Activated CD8-positive, alpha-beta memory T cell treated with anti-CD3 and anti-CD28 coated beads, Interleukin-2, amount 50 U/mL, for 48 hours (primary cell): ENCODE measurements at regions not wholly inside any gene's neighbourhood (a gene's known extent, or its start where the extent isn't known, plus 50 kb on each side); places are given as distances from the start of the nearest gene placed in this dataset.
"Not testable (repeated sequence)": the region's sequence is repeated elsewhere in the genome, so short reads cannot be mapped to it uniquely, and the experiment has no call there.

Experiments used
- DNase-seq: peaks from one replicate; pipeline ENCODE4 v3.0.0-alpha.2; 2020

- DNase-seq = no peak
Measured at GRCh38 chr10:2048337-2048973, 311.1 kb upstream of the ADARB2 start.

GRCh38 chr10:2047679-2048078 lies 310.4 kb upstream of the ADARB2 start:
- DNase-seq = no peak

- no peak for DNase-seq
Measured at GRCh38 chr10:2043379-2043778, 306.1 kb upstream of the ADARB2 start.

GRCh38 chr10:2038036-2038435 lies 300.7 kb upstream of the ADARB2 start:
- DNase-seq = no peak

- DNase-seq = no peak
Measured at GRCh38 chr10:2037246-2037645, 299.9 kb upstream of the ADARB2 start.

- DNase-seq = no peak
Measured at GRCh38 chr10:2036209-2036608, 298.9 kb upstream of the ADARB2 start.

GRCh38 chr10:2030046-2030445 lies 292.7 kb upstream of the ADARB2 start:
- no peak for DNase-seq

GRCh38 chr10:2026936-2027335 lies 289.6 kb upstream of the ADARB2 start:
- DNase-seq = no peak

GRCh38 chr10:2024750-2025149 lies 287.4 kb upstream of the ADARB2 start:
- not testable (repeated sequence) for DNase-seq

GRCh38 chr10:2023687-2024086 lies 286.4 kb upstream of the ADARB2 start:
- DNase-seq = no peak

GRCh38 chr10:2022401-2022800 lies 285.1 kb upstream of the ADARB2 start:
- no peak for DNase-seq

- DNase-seq = no peak
Measured at GRCh38 chr10:2020836-2021235, 283.5 kb upstream of the ADARB2 start.

GRCh38 chr10:2019803-2020202 lies 282.5 kb upstream of the ADARB2 start:
- DNase-seq = no peak

GRCh38 chr10:2019281-2019680 lies 282.0 kb upstream of the ADARB2 start:
- no peak for DNase-seq

GRCh38 chr10:2014541-2014940 lies 277.2 kb upstream of the ADARB2 start:
- no peak for DNase-seq

GRCh38 chr10:2012209-2012608 lies 274.9 kb upstream of the ADARB2 start:
- no peak for DNase-seq

GRCh38 chr10:2011106-2011716 lies 273.9 kb upstream of the ADARB2 start:
- DNase-seq = no peak

- DNase-seq = no peak
Measured at GRCh38 chr10:2005546-2005945, 268.2 kb upstream of the ADARB2 start.

- no peak for DNase-seq
Measured at GRCh38 chr10:1992930-1993329, 255.6 kb upstream of the ADARB2 start.

GRCh38 chr10:1989090-1989489 lies 251.8 kb upstream of the ADARB2 start:
- DNase-seq = no peak

- no peak for DNase-seq
Measured at GRCh38 chr10:1981976-1982375, 244.7 kb upstream of the ADARB2 start.

- no peak for DNase-seq
Measured at GRCh38 chr10:1980459-1980858, 243.1 kb upstream of the ADARB2 start.

GRCh38 chr10:1978584-1978983 lies 241.3 kb upstream of the ADARB2 start:
- DNase-seq = no peak

GRCh38 chr10:1977461-1977860 lies 240.1 kb upstream of the ADARB2 start:
- no peak for DNase-seq

GRCh38 chr10:1972406-1972805 lies 235.1 kb upstream of the ADARB2 start:
- DNase-seq = no peak
